ENCODE measurements at regions not wholly inside any gene's neighbourhood (a gene's known extent, or its start where the extent isn't known, plus 50 kb on each side); places are given as distances from the start of the nearest gene placed in this dataset.

- no peak for DNase-seq (ENCODE audit: low spot score)
- H3K36me3 Mint-ChIP-seq (ENCODE audit: low read depth, unreplicated experiment): no peaks in the 10 kb centered on the region
- no peak for TF ChIP-seq CTCF (IDR thresholded peaks at IDR 0.05; ENCODE audit: unreplicated experiment)
- H3K9me3 Mint-ChIP-seq (ENCODE audit: unreplicated experiment): no peaks in the 10 kb centered on the region
- H3K27me3 Mint-ChIP-seq (ENCODE audit: unreplicated experiment): no peaks in the 10 kb centered on the region
- H3K27ac Mint-ChIP-seq (ENCODE audit: unreplicated experiment): no peak overlapping the region
- no peak overlapping the region for H3K4me3 Mint-ChIP-seq (ENCODE audit: unreplicated experiment)
- no peaks in the 10 kb centered on the region for H3K4me1 Mint-ChIP-seq (ENCODE audit: unreplicated experiment)
Observed at GRCh38 chr4:178414042-178414441, 971.8 kb upstream of the AGA start.

GRCh38 chr4:178414881-178415446, 972.7 kb upstream of the AGA start:
- DNase-seq (ENCODE audit: low spot score): no peak
- H3K27me3 Mint-ChIP-seq (ENCODE audit: unreplicated experiment): no peaks in the 10 kb centered on the region
- no peak for TF ChIP-seq CTCF (IDR thresholded peaks at IDR 0.05; ENCODE audit: unreplicated experiment)

GRCh38 chr4:178415925-178416324, 973.7 kb upstream of the AGA start:
- no peaks in the 10 kb centered on the region for H3K27me3 Mint-ChIP-seq (ENCODE audit: unreplicated experiment)
- no peaks in the 10 kb centered on the region for H3K36me3 Mint-ChIP-seq (ENCODE audit: low read depth, unreplicated experiment)
- TF ChIP-seq CTCF (IDR thresholded peaks at IDR 0.05; ENCODE audit: unreplicated experiment): no peak
- no peak overlapping the region for H3K4me3 Mint-ChIP-seq (ENCODE audit: unreplicated experiment)
- no peak overlapping the region for H3K27ac Mint-ChIP-seq (ENCODE audit: unreplicated experiment)
- no peaks in the 10 kb centered on the region for H3K4me1 Mint-ChIP-seq (ENCODE audit: unreplicated experiment)
- no peaks in the 10 kb centered on the region for H3K9me3 Mint-ChIP-seq (ENCODE audit: unreplicated experiment)
- DNase-seq (ENCODE audit: low spot score): no peak

More at GRCh38 chr4:178414881-178415446, 972.7 kb upstream of the AGA start:
- no peaks in the 10 kb centered on the region for H3K9me3 Mint-ChIP-seq (ENCODE audit: unreplicated experiment)
- no peak overlapping the region for H3K4me3 Mint-ChIP-seq (ENCODE audit: unreplicated experiment)
- no peaks in the 10 kb centered on the region for H3K4me1 Mint-ChIP-seq (ENCODE audit: unreplicated experiment)
- no peak overlapping the region for H3K27ac Mint-ChIP-seq (ENCODE audit: unreplicated experiment)
- H3K36me3 Mint-ChIP-seq (ENCODE audit: low read depth, unreplicated experiment): no peaks in the 10 kb centered on the region

- Mint-ChIP-seq H3K4me1 (ENCODE audit: unreplicated experiment) (peaks cover 2% of the 10 kb centered on the region), H3K36me3 (ENCODE audit: low read depth, unreplicated experiment) (no peaks in the 10 kb centered on the region), H3K27ac (ENCODE audit: unreplicated experiment) (no peak overlapping the region), H3K9me3 (ENCODE audit: unreplicated experiment) (no peaks in the 10 kb centered on the region), H3K27me3 (ENCODE audit: unreplicated experiment) (no peaks in the 10 kb centered on the region), H3K4me3 (ENCODE audit: unreplicated experiment) (no peak overlapping the region)
- no peak for DNase-seq (ENCODE audit: low spot score)
- TF ChIP-seq CTCF (IDR thresholded peaks at IDR 0.05; ENCODE audit: unreplicated experiment): no peak
Observed at GRCh38 chr4:178423366-178423765, 981.1 kb upstream of the AGA start.

- no peak for TF ChIP-seq CTCF (IDR thresholded peaks at IDR 0.05; ENCODE audit: unreplicated experiment)
- no peaks in the 10 kb centered on the region for H3K9me3 Mint-ChIP-seq (ENCODE audit: unreplicated experiment)
- no peaks in the 10 kb centered on the region for H3K36me3 Mint-ChIP-seq (ENCODE audit: low read depth, unreplicated experiment)
- no peak overlapping the region for H3K27ac Mint-ChIP-seq (ENCODE audit: unreplicated experiment)
- H3K4me3 Mint-ChIP-seq (ENCODE audit: unreplicated experiment): no peak overlapping the region
- H3K4me1 Mint-ChIP-seq (ENCODE audit: unreplicated experiment): peaks cover 2% of the 10 kb centered on the region
- H3K27me3 Mint-ChIP-seq (ENCODE audit: unreplicated experiment): peaks cover 2% of the 10 kb centered on the region
- no peak for DNase-seq (ENCODE audit: low spot score)
Observed at GRCh38 chr4:178426871-178427270, 984.6 kb upstream of the AGA start.

Data from endothelial cell (in vitro differentiated cells).